SK-N-SH (cell line): ENCODE measurements at regions not wholly inside any gene's neighbourhood (a gene's known extent, or its start where the extent isn't known, plus 50 kb on each side); places are given as distances from the start of the nearest gene placed in this dataset.

Experiments used
- CTCF ChIA-PET: fragments of 300-600, 350-600 bp; formaldehyde crosslinking; extraction: SDS; loops from one replicate; lab custom pipeline; 2021; lab: Yijun Ruan, JAX
- POLR2A ChIA-PET: fragments of 350-600 bp; sonication (Branson Sonifier 250); formaldehyde crosslinking; extraction: SDS; loops from one replicate; lab custom pipeline; 2020; ENCODE audit warnings: antibody characterized with exemption, inconsistent platforms; lab: Yijun Ruan, JAX
- DNase-seq: peaks from one replicate; pipeline ENCODE4 v3.0.0; 2012
- H2AFZ ChIP-seq: fragments of 200-600 bp; sonication (generic); 2 replicates; pipeline ENCODE4 v1.8.1; 2016; ENCODE audit warnings: antibody characterized with exemption, mild to moderate bottlenecking, low read depth
- H3F3A ChIP-seq: fragments of 200-600 bp; sonication (generic); replicated peaks from 2 replicates; pipeline ENCODE3; 2016; ENCODE audit warnings: antibody characterized with exemption, mild to moderate bottlenecking; ENCODE audit not compliant: insufficient read depth
- H3K27ac ChIP-seq, 2 experiments: fragments of 200-500 bp in 1 of 2; fragments of 200-600 bp in 1 of 2; sonication (Bioruptor generic) in 1 of 2; sonication (generic), shearing (Covaris generic) in 1 of 2; 2 replicates each; pipeline versions ENCODE4 v1.5.1 to v1.6.1; 2014 to 2016; ENCODE audit warnings: low read depth in 2 of 2, inconsistent platforms in 1 of 2, low read length in 1 of 2, mild to moderate bottlenecking in 1 of 2, mixed read lengths in 1 of 2
- H3K27me3 ChIP-seq: fragments of 200-600 bp; sonication (generic), shearing (Covaris generic); 2 replicates; pipeline ENCODE4 v1.6.1; 2016; ENCODE audit warnings: mixed run types; ENCODE audit not compliant: insufficient read depth
- H3K36me3 ChIP-seq, 2 experiments: fragments of 200-500 bp in 1 of 2; fragments of 200-600 bp in 1 of 2; sonication (Bioruptor generic) in 1 of 2; sonication (generic) in 1 of 2; replicated peaks in 1 of 2; 2 replicates each; pipeline versions ENCODE3 to v1.5.1; 2014 to 2016; ENCODE audit warnings: low read length in 1 of 2, mild to moderate bottlenecking in 1 of 2; ENCODE audit not compliant: insufficient read depth in 2 of 2, control insufficient read depth in 1 of 2
- H3K4me1 ChIP-seq, 2 experiments: fragments of 200-500 bp in 1 of 2; fragments of 200-600 bp in 1 of 2; sonication (Bioruptor generic) in 1 of 2; sonication (generic), shearing (Covaris generic) in 1 of 2; 2 replicates each; pipeline versions ENCODE4 v1.5.1 to v1.6.1; 2014 to 2016; ENCODE audit warnings: low read depth in 1 of 2, low read length in 1 of 2, mixed run types in 1 of 2; ENCODE audit not compliant: insufficient read depth in 2 of 2, control insufficient read depth in 1 of 2
- H3K4me2 ChIP-seq: fragments of 200-600 bp; sonication (generic), shearing (Covaris generic); 2 replicates; pipeline ENCODE4 v1.6.1; 2017; ENCODE audit warnings: mixed run types
- H3K4me3 ChIP-seq, 2 experiments: fragments of 200-500 bp in 1 of 2; fragments of 200-600 bp in 1 of 2; sonication (Bioruptor generic) in 1 of 2; sonication (generic), shearing (Covaris generic) in 1 of 2; 2 replicates each; pipeline versions ENCODE4 v1.5.1 to v1.8.1; 2014 to 2016; ENCODE audit warnings: low read depth in 2 of 2, inconsistent platforms in 1 of 2, low read length in 1 of 2, mild to moderate bottlenecking in 1 of 2, mixed read lengths in 1 of 2, moderate library complexity in 1 of 2
- H3K79me2 ChIP-seq: fragments of 200-600 bp; sonication (generic); 2 replicates; pipeline ENCODE4 v1.8.1; 2017; ENCODE audit warnings: mild to moderate bottlenecking; ENCODE audit not compliant: insufficient read depth
- H3K9ac ChIP-seq: fragments of 200-600 bp; sonication (generic); 2 replicates; pipeline ENCODE4 v1.6.1; 2017; ENCODE audit warnings: mixed run types
- H3K9me2 ChIP-seq: fragments of 200-600 bp; sonication (generic); 2 replicates; pipeline ENCODE4 v1.6.1; 2017; ENCODE audit warnings: mixed run types
- H3K9me3 ChIP-seq: fragments of 200-600 bp; sonication (generic); 2 replicates; pipeline ENCODE4 v1.6.1; 2017; ENCODE audit warnings: mixed run types, mild to moderate bottlenecking, moderate library complexity
- H4K20me1 ChIP-seq: fragments of 200-600 bp; sonication (generic); 2 replicates; pipeline ENCODE4 v1.6.1; 2017; ENCODE audit warnings: mild to moderate bottlenecking, mixed run types; ENCODE audit not compliant: insufficient read depth
- CHD2 ChIP-seq: fragments of 150-350 bp; IDR thresholded peaks from 2 replicates; pipeline ENCODE4 v1.6.1; 2018; ENCODE audit warnings: low read length; ENCODE audit not compliant: partially characterized antibody
- FOXM1 ChIP-seq: IDR thresholded peaks from 2 replicates; pipeline ENCODE4 v1.4.0; 2012; ENCODE audit warnings: low read depth, mild to moderate bottlenecking
- GABPA ChIP-seq: IDR thresholded peaks from 2 replicates; pipeline ENCODE4 v1.4.0; 2012; ENCODE audit warnings: low read depth, mild to moderate bottlenecking
- GATA2 ChIP-seq: sonication (generic); formaldehyde crosslinking; IDR thresholded peaks from 2 replicates; pipeline ENCODE4 v1.5.0; 2020; ENCODE audit warnings: mild to moderate bottlenecking, missing genetic modification reagents
- MAX ChIP-seq: IDR thresholded peaks from 2 replicates; pipeline ENCODE4 v1.4.0; 2012; ENCODE audit warnings: low read depth
- NFIC ChIP-seq: IDR thresholded peaks from 2 replicates; pipeline ENCODE4 v1.4.0; 2012; ENCODE audit warnings: borderline replicate concordance
- TEAD4 ChIP-seq: IDR thresholded peaks from 2 replicates; pipeline ENCODE4 v1.4.0; 2012; ENCODE audit warnings: mild to moderate bottlenecking, borderline replicate concordance; ENCODE audit not compliant: insufficient read depth
- YY1 ChIP-seq: IDR thresholded peaks from 2 replicates; pipeline ENCODE4 v1.4.0; 2012; ENCODE audit warnings: low read depth, mild to moderate bottlenecking
- WGBS: methylation state at CpG from one replicate; pipeline ENCODE4 v1.1.6; 2017; ENCODE audit warnings: low lambda C conversion rate; 5-methylcytosine and 5-hydroxymethylcytosine counted together
- TF ChIP-seq, protein P1 (sequence below): IDR thresholded peaks from 2 replicates; pipeline ENCODE4 v1.6.1; 2012; ENCODE audit warnings: mild to moderate bottlenecking, low read depth, low read length, moderate library complexity
- TF ChIP-seq, protein P2 (sequence below): fragments of 150-350 bp; IDR thresholded peaks from 2 replicates; pipeline ENCODE4 v1.6.1; 2016; ENCODE audit warnings: mild to moderate bottlenecking, low read depth, low read length
- TF ChIP-seq, protein P3 (sequence below): IDR thresholded peaks from 2 replicates; pipeline ENCODE4; 2012
- TF ChIP-seq, protein P4 (sequence below): fragments of 150-350 bp; IDR thresholded peaks from 2 replicates; pipeline ENCODE4 v1.6.1; 2017; ENCODE audit warnings: antibody characterized with exemption, low read length, low read depth, borderline replicate concordance

DNA sequence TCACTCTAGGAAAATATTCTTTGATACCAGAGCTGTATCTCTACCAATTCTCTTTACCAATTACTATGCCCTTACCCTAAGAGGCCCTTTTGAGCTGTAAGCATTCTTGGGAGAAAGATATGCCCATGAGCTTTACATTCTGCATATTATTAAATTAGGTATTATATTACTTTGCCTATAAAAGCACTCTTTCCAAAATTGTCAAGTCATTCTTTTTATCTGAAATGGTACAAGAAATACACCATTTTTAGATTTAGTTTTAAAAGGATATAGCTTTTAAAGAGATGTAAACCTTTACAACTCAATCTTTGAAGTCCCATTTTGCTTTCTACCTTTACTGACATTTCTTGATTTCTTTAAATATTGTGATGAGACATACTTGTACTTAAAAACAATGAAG, 343.5 kb downstream of the C12orf50 start (continued):
- TF ChIP-seq, protein P1, sequence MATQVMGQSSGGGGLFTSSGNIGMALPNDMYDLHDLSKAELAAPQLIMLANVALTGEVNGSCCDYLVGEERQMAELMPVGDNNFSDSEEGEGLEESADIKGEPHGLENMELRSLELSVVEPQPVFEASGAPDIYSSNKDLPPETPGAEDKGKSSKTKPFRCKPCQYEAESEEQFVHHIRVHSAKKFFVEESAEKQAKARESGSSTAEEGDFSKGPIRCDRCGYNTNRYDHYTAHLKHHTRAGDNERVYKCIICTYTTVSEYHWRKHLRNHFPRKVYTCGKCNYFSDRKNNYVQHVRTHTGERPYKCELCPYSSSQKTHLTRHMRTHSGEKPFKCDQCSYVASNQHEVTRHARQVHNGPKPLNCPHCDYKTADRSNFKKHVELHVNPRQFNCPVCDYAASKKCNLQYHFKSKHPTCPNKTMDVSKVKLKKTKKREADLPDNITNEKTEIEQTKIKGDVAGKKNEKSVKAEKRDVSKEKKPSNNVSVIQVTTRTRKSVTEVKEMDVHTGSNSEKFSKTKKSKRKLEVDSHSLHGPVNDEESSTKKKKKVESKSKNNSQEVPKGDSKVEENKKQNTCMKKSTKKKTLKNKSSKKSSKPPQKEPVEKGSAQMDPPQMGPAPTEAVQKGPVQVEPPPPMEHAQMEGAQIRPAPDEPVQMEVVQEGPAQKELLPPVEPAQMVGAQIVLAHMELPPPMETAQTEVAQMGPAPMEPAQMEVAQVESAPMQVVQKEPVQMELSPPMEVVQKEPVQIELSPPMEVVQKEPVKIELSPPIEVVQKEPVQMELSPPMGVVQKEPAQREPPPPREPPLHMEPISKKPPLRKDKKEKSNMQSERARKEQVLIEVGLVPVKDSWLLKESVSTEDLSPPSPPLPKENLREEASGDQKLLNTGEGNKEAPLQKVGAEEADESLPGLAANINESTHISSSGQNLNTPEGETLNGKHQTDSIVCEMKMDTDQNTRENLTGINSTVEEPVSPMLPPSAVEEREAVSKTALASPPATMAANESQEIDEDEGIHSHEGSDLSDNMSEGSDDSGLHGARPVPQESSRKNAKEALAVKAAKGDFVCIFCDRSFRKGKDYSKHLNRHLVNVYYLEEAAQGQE = no peak
- TF ChIP-seq, protein P2, sequence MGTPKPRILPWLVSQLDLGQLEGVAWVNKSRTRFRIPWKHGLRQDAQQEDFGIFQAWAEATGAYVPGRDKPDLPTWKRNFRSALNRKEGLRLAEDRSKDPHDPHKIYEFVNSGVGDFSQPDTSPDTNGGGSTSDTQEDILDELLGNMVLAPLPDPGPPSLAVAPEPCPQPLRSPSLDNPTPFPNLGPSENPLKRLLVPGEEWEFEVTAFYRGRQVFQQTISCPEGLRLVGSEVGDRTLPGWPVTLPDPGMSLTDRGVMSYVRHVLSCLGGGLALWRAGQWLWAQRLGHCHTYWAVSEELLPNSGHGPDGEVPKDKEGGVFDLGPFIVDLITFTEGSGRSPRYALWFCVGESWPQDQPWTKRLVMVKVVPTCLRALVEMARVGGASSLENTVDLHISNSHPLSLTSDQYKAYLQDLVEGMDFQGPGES = no peak
- TF ChIP-seq GABPA = no peak
- TF ChIP-seq, protein P3, sequence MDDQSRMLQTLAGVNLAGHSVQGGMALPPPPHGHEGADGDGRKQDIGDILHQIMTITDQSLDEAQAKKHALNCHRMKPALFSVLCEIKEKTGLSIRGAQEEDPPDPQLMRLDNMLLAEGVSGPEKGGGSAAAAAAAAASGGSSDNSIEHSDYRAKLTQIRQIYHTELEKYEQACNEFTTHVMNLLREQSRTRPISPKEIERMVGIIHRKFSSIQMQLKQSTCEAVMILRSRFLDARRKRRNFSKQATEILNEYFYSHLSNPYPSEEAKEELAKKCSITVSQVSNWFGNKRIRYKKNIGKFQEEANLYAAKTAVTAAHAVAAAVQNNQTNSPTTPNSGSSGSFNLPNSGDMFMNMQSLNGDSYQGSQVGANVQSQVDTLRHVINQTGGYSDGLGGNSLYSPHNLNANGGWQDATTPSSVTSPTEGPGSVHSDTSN = no peak
- no peak for TF ChIP-seq NFIC
- no peak for TF ChIP-seq FOXM1
- TF ChIP-seq, protein P4, sequence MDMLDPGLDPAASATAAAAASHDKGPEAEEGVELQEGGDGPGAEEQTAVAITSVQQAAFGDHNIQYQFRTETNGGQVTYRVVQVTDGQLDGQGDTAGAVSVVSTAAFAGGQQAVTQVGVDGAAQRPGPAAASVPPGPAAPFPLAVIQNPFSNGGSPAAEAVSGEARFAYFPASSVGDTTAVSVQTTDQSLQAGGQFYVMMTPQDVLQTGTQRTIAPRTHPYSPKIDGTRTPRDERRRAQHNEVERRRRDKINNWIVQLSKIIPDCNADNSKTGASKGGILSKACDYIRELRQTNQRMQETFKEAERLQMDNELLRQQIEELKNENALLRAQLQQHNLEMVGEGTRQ = no peak
- no peak for TF ChIP-seq YY1
- TF ChIP-seq GATA2 = no peak

GRCh38 chr12:87679251-87679650, 349.9 kb downstream of the C12orf50 start:
- Histone ChIP-seq H3K79me2 (no peaks in the 10 kb centered on the region), H3K9me2 (no peaks in the 10 kb centered on the region), H4K20me1 (no peaks in the 10 kb centered on the region), H3F3A (no peaks in the 10 kb centered on the region), H3K9ac (no peak overlapping the region), H3K27me3 (no peaks in the 10 kb centered on the region), H3K36me3 (no peaks in the 10 kb centered on the region), H3K4me3 (no peak overlapping the region), H3K4me2 (no peak overlapping the region), H3K4me1 (no peaks in the 10 kb centered on the region), H3K27ac (no peak overlapping the region), H2AFZ (peak overlapping the region; percentile 44; the same call in 1 of the 2 replicates), H3K9me3 (no peaks in the 10 kb centered on the region)
- DNase-seq = no peak
- POLR2A ChIA-PET = no interaction called here
- CTCF ChIA-PET = no interaction called here
- WGBS = 62% methylated on average over 2 of the region's 2 CpGs
- TF ChIP-seq, protein P3 = no peak
- TF ChIP-seq CHD2 (no peak), MAX (no peak), GABPA (no peak), TEAD4 (no peak)
